GM18858 (cell line): ENCODE measurements at regions not wholly inside any gene's neighbourhood (a gene's known extent, or its start where the extent isn't known, plus 50 kb on each side); places are given as distances from the start of the nearest gene placed in this dataset.

Experiments used
- ATAC-seq: cut with Tn5 transposase; IDR thresholded peaks from one replicate; pipeline ENCODE4 v1.9.1; 2021; ENCODE audit not compliant: unreplicated experiment

DNA sequence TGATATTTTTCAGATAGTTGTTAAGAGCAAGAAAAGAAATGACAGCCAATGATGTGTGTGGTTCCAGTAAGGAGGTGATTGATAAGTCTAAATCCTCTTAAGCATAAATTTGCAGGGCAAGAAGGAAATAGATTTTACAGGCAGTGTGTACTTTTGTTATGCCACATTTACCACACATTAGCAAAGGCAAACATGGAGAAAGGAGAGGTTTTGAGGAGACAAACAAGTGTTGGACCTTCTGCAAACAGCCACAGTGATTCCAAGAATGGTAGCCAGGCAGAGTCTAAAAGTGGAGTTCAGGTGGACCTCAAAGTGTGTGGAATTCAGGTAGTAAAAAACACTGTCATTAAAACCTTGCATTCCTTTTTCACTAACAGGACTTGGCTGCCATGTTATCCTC is 295.9 kb upstream of the ITGA1 start:
- ATAC-seq: no peak

DNA sequence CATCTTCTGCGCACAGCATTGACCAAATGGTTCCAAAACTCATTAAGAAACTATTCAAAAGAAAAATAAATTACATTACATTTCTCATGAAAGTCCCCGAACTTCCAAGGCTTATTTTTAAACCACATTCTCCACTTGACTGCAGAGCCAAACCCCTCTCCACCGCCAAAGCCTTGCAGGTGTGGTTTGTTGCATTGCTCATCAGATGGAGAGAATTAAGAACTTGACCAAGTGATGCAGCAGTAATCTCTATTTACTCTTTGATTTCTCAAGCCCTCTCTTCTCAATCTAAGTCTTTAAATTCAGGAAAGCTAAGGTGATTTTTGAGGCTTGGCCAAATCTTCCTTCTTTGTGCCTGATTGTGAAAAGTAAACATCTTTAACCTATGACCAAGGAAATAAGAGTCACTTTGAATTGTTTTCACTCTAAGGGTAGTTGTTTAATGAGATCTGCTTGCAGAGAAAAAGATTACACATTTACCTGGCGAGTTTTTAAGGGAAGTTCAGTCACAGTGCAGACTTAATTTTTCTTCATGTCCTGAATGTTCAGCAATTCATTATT is 290.5 kb upstream of the ITGA1 start:
- no peak for ATAC-seq

DNA sequence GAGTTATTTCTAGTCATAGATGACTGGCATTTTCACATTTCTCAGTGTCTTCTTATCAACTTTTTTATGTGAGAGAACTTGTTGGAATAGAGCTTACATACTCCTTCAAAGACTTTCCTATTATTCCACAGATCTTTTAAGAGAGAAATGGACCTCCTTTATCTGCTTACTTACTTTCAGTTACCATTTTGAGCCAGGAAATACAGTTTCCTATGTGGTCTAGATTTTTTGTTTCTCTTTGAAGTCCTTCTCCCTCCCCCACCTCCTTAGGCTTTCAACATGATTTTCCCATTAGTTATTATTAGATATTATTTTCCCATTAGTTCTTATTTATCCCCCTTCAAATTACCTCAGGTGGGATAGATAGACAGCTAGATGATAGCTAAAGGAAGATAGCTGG is 289.1 kb upstream of the ITGA1 start:
- no peak for ATAC-seq

DNA sequence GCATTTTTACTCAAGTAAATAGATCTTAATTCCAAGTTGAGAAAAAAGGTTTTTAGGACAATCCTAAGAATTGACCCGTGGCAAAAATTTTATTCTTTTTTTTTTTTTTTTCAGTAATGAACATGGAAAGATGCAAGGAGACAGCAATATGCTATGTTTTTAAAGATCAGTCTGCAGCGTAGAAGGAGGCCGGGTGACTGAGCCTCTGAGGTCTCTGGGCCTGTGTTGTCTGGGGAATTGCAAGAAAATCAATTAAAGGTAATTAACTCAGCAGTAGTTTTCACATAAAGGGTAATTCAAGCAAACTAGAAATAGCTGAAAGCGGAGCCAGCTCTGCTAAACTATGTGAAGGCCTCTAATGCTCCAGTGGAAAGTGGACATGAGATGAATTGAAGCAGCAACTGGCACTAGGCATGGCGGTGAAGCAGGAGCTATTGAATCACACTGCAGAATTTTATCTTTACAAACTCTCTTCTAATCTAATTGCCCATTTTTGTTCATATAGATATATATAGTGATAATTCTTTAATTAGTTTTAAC is 285.2 kb upstream of the ITGA1 start:
- ATAC-seq: no peak

DNA sequence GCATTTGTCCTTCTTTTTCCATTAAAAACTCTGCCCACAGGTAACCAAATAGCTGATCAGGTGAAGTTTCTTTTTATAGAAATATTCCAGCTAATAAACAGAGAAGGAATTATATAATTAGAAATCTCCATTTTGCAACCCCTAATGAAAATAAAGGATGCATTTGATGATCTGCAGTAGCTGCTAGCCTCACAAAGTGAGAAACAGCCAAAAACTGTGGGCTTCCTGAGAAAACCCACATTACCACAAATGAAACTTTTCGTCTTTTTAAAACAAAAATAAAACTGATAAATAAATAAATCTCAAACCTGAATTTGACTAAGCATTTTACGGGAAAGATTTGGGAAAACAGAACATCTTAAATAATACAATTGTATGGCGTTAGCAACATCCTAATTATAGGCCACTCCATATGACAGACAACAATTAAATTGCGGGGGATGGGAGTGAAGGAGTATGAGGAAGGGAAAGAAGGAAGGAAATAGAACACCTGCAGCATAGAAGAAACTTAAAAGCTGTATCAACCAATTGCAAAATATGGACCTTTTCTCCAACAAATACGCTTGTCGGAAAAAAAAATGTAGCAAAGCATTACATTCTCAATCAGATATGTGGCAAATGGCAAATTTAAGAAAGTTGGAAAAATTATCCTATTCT is 283.0 kb upstream of the ITGA1 start:
- ATAC-seq: no peak

DNA sequence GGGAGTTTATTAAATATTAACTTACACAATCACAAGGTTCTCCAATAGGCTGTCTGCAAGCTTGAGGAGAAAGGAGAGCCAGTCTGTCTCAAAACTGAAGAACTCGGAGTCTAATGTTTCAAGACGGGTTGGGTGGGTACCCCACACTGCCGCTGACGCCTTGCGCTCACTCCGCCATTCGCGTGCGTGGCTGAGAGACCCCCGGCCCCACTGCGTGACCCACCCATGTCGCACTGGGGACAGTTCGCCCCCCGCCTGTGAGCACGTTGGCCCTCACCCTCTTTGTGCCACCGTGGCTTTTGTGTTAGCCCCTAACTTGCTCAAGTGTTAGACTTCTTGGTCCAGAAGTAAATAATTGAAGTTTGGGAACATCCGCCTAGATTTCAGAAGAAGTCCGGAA is 270.0 kb upstream of the ITGA1 start:
- ATAC-seq: no peak

DNA sequence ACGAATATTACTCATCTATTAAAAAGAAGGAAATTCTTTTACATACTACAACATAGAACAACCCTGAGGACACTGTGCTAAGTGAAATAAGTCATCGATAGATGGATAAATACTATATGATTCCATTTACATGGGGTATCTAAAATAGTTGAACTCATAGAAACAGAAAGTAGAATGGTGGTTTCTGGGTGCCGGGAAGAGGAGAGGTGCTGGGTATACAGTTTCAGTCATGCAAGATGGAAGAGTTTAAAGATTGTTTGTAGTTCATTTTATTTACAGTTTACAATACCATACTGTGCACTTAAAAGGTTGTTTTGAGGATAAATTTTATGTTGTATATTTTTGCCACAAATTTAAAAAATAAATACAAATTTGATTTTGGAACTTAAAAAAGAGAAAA is 267.5 kb upstream of the ITGA1 start:
- no peak for ATAC-seq

DNA sequence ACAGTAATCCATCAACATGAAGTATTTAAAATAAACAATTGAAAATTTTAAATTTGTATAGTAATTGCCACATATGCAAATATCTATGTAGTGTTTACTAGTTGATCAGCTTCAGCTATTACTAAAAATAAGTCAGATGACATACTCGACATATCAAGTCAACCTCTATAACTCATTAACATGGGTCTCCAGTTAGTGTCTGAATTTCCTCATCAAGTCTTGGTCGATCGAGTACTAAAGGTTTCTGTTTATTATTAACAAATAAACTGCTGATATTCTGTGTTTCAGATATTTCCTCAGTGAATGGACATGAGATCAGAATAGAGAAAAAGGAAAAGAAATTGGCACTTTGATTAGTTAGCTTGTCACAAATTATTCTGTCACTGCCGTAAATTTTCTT is 266.5 kb upstream of the ITGA1 start:
- ATAC-seq: no peak

DNA sequence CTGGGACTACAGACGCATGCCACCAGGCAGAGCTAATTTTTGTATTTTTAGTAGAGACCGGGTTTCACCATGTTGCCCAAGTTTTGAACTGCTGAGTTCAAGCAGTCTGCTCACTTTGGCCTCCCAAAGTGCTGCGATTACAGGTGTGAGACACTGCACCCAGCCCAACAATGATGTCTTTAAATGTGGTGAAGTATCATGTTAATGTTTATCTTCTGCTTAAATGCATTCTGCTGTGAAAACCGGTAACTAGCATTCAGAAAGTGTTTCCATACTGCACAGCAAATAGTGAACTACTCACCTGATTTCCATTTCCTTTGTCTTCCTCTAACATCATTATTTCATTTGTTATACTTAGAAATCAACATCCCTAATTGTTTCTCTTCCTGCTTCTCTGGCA is 264.0 kb upstream of the ITGA1 start:
- ATAC-seq: no peak

DNA sequence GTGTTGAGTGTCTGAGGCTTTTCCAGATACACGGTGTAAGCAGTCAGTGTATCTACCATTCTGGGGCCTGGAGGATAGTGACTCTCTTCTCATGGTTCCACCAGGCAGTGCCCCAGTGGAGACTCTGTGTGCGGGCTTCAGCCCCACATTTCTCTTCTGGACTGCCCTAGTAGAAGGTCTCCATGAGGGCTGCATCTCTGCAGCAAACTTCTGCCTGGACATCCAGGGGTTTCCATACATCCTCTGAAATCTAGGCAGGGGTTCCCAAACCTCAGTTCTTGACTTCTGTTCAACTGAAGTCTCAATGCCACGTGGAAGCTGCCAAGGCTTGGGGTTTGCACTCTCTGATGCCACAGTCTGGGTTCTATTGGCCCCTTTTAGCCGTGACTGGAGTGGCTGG is 256.6 kb upstream of the ITGA1 start:
- no peak for ATAC-seq

DNA sequence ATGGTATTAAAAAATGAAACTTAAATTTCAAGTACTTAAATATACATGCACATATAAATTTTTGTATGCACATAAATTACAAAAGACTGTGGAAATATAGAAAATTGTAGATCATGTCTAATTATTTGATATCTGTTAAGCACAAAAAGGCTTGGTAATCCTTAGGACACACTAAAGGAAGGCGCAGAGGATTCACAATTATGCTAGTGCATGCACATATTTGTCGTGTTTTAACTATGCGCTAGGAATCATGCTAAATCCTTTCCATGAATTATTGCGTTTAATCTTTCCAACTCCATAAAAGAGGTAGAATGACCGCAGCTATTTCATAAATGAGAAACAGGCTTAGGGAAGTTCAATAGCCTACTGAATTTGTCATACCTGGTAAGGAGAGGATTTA is 244.1 kb upstream of the ITGA1 start:
- no peak for ATAC-seq

DNA sequence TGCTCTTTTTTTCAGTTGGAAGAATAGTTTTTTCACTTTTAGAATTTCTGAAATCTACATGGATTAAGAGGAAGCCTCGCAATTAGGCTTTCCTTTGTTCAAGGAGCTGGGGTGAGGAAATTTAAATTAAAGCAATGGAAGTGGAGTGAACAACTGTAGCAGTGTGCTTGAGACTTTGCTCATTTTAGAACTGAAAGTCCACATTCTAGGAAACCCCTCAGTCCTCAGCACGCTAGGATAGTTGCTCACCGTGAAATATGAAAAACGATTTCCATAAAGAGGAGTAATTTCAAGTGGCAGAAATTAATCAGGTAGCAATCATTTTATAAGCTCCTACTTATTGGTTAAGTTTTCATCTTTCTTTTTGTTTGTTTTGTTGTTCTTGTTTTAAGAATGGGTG is 243.0 kb upstream of the ITGA1 start:
- no peak for ATAC-seq

DNA sequence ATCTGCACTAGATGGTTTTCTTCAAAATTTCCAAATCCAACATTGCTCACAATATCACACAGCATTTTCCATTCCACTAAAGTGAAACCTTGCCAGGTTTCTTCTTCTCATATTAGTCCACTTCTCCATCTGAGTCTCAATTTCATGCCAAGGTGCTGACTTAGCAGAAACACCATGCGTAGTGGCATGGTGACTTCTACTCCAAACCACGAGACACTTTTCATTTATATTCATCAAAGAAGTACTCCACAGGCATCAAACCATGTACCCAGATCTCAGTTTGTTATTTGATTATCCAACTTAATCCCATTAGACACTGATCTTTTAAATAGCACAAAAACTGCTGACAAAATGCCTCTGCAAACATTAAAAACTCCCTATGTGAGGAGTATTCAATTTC is 233.4 kb upstream of the ITGA1 start:
- ATAC-seq: no peak

DNA sequence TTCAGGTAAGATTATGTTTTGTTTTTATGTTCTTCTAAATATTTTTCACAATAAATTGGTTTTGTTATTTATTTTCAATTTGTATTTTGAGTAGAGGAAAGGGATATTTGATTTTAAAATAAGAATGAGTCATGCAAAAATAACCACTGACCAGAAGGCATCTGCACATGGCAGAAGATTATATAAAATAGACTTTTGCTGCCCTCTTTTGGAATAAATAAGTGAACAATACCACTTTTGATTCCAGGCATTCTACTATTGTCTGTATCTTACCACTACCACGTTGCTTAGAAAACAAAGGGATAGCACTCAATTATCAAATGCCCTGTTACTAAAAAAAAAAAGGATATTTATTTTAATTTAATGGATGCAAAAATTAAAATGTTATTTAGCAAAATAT is 227.3 kb upstream of the ITGA1 start:
- ATAC-seq: no peak

DNA sequence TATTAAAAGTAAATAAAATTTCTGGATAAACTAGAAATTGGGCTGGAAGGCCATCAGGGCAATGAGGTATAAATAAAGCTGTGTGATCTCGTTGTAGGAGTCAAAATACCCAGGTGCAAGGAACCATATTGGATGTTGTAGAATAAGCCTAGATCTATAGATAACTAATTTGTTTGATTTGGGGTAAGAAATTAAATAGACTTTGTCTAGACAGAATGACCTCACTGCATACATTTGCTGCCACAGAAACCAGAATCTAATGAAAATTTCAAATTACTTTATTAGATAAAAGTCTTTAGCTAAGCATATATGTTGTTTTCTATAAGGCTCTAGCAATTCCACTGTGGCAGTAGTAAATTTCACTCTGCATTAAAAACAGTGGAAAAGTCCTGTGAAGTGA is 225.2 kb upstream of the ITGA1 start:
- ATAC-seq: no peak

DNA sequence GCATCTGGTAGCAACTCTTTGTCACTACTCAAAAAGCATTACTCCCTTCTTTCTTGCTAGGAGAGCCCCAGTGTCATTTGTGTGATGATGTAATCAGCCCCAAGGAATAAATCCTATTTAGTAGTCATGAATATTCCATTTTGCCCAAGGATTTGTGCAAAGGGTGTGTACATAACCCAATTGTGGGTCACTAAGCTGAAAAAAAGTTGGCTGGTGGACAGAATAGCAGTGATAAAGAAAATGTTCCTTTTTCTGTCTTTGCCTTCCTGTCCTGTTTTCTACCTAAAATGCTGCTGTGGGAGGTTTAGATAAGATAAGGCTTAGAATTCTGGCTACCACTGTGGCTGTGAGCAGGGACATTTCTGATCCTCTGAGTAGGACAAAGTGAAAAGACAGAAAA is 223.1 kb upstream of the ITGA1 start:
- ATAC-seq: no peak

DNA sequence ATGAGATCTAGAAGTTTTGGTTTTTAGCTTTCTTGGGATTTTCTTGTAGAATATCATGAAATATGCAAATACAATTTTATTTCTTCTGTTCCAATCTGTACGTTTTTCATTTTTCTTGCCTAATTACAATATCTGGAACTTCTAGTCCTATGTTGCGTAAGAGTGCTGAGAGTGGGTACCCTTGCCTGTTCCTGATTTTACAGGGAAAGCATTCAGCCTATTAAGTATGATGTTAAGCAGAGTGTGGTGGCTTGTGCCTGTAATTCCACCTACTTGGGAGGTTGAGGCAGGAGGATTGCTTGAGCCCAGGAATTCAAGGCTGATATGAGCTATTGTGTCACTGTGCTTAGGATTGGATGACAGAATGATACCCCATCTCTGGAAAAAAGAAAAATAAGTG is 210.2 kb upstream of the ITGA1 start:
- no peak for ATAC-seq

DNA sequence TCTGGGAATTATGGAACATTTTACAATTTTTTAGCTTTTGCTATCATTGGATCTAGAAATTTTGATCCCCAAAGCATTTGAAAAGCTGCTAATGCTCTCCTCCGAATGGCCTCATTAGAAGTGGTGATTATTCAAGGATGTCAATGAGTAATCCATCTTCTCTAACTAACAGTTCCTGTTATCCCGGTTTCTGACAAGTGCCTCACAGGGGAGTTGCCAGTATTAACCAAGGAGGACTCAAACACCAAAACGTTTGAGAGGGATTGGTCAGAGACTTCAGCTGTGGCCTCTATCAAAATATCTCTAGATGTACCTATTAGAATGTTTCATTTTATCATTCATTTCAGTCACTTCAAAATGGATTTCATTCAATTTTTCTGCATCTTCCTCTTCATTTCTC is 208.3 kb upstream of the ITGA1 start:
- ATAC-seq: no peak

DNA sequence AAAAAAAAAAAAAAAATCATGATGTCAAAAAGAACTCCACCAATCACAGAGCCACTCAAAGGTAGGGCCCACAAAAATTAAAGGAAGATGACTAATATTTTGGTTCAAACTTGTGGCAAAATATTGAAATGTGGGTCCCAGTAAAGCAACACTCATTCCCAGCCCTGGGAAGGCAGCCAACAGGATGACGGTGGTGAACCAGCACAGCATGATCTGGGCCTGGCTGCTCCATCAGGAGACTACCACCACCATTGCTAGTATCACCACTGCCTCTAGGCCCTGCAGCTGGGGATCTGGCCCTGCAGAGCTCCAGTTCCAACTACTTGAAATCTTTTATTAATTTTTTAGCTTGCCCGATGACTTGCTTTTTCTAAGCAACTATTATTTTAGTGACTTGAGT is 206.8 kb upstream of the ITGA1 start:
- no peak for ATAC-seq

DNA sequence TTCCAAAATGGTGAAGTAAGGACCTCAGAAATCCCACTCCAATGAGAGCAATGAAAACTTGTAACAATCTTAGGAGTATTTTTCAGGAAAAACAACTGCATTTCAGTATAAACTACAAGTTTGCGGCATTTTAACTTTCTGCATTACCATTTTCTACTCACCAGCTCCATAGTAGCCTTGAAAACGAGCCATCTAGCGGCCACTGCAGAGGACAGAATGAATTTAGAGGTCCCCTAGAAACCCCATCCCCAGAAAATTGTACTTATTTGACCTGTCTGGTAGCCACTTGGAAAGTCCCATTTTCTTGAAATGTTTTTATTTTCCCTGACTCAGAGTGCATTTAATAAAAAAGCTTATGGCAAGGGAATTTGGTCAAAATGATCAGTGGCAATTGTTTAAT is 205.4 kb upstream of the ITGA1 start:
- ATAC-seq: no peak

DNA sequence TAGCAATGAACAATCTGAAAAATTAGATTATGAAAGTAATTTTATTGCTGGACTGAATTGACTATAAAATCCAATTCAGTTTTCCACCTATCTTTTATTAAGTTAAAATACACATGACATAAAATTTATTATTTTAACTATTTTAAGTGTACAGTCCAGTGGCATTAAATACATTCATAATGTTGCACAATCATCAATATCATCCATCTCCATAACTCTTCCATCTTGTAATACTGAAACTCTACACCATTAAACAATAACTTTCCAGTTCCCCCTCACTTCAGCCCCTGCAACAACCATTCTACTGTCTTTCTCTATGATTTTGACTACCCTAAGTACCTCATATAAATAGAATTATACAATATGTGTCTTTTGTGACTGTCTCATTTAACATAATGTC is 200.6 kb upstream of the ITGA1 start:
- no peak for ATAC-seq

DNA sequence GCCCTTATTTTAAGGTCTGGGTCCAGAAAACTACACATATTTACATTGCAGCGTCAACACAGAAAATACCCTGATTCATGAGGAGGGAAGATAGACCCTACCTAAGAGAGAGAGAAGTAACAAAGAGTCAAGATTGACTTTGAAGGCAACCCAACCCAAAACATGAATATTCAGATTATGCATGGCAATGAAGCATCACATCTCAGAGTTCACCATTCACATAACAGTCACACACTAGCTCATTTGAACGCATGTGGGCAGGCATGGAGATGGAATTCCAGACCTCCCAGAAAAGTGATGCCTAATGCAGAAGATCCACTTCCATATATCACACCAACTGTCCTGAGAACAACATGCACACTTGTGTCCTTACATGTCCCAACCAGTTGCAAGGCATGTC is 190.1 kb upstream of the ITGA1 start:
- no peak for ATAC-seq

DNA sequence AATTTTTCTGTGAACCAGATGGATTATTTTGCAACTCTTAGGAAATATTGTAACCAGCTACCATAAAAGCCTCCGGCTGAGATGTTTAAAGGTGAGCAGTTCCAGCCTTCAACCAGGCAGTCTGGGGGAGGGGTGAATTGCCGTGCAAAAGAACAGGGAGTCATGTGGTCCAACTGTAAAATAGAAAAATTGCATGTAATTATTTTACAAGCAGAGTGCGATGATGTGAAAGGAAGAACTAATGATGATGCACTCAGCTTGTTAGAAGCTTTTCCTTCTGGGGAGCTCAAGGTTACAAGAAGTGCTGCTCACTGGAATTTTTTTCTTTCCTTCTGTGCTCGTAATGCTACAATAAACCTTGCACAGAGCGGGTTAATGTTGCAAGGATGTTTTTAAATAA is 188.7 kb upstream of the ITGA1 start:
- no peak for ATAC-seq
